GM10266 (cell line): ENCODE measurements at regions not wholly inside any gene's neighbourhood (a gene's known extent, or its start where the extent isn't known, plus 50 kb on each side); places are given as distances from the start of the nearest gene placed in this dataset.

Experiments
- DNase-seq: peaks from one replicate; pipeline ENCODE4 v3.0.0; 2012; ENCODE audit errors: extremely low spot score
- TF ChIP-seq, protein P1 (sequence below): IDR thresholded peaks from 2 replicates; pipeline ENCODE4 v1.5.1; 2012; ENCODE audit warnings: mild to moderate bottlenecking, low read depth; ENCODE audit not compliant: control insufficient read depth, insufficient read depth; ENCODE audit errors: missing control alignments

DNA sequence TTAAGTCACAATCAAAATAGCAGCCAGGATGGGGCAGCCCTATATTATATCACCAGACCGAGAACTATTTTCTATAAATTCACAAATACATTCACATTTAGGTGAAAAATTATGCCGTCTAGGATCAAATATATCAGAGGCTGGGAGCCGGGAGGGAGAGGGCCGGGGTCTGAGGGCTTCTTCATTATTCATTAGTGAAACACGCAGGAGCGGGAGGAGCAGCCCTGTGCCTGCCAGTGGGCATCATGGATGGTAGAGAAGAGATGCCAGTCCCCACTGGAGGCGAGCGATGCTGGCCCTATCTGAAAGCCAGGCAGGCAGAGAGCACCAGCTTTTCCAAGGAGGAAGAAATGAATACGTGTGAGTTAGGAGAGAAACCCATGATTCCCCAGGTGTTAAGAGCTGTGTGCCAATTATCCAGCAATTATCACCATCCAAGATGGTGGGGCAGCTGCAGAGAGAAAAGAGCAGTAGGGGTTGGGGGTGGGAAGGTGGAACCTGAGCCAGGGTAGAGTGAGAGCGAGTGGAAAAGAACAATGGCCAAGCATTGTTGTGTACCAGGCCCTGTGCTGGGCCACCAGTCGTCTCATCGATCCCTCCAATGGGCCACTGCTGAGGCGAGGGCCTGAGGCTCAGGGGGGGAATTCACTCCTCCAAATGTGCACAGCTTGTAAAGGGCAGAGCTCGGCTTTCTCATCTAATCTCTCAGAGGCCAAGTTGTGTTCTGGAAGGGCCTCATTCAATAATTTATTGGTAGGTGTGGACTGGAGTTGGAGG lies 261.3 kb upstream of the TLE3 start:
- no peak for DNase-seq
- TF ChIP-seq, protein P1, sequence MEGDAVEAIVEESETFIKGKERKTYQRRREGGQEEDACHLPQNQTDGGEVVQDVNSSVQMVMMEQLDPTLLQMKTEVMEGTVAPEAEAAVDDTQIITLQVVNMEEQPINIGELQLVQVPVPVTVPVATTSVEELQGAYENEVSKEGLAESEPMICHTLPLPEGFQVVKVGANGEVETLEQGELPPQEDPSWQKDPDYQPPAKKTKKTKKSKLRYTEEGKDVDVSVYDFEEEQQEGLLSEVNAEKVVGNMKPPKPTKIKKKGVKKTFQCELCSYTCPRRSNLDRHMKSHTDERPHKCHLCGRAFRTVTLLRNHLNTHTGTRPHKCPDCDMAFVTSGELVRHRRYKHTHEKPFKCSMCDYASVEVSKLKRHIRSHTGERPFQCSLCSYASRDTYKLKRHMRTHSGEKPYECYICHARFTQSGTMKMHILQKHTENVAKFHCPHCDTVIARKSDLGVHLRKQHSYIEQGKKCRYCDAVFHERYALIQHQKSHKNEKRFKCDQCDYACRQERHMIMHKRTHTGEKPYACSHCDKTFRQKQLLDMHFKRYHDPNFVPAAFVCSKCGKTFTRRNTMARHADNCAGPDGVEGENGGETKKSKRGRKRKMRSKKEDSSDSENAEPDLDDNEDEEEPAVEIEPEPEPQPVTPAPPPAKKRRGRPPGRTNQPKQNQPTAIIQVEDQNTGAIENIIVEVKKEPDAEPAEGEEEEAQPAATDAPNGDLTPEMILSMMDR: no peak

- no peak for DNase-seq
Observed at GRCh38 chr15:70358011-70358819, 260.5 kb upstream of the TLE3 start.

DNA sequence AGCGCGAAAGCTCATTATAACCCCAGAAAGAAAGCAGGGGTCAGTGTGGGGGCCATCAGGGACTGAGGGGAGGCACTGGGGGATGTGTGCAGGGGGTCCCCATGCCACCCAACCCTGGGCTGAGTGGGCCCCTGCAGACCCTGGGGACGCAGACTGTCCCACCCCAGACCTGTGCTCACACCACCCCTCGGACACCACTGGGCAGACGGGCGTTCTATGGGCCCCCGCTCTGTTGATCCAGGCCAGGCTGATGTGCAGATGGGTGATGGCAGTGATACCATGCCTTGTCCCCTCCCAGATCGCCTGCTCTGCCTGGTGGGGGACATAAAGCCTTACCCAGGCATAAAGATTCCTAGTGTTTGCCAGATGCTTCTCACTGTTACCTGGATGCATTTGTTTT lies 259.7 kb upstream of the TLE3 start:
- no peak for DNase-seq
- TF ChIP-seq, protein P1: no peak

More at GRCh38 chr15:70358011-70358819, 260.5 kb upstream of the TLE3 start:
- TF ChIP-seq, protein P1: no peak

GRCh38 chr15:70356919-70357318 lies 259.2 kb upstream of the TLE3 start:
- TF ChIP-seq, protein P1: no peak
- no peak for DNase-seq

GRCh38 chr15:70356062-70356860 lies 258.5 kb upstream of the TLE3 start:
- no peak for DNase-seq
- TF ChIP-seq, protein P1: no peak

GRCh38 chr15:70355275-70355795 lies 257.6 kb upstream of the TLE3 start:
- DNase-seq: no peak
- TF ChIP-seq, protein P1: no peak
